Right atrium auricular region (tissue), 2 donors: ENCODE measurements at regions not wholly inside any gene's neighbourhood (a gene's known extent, or its start where the extent isn't known, plus 50 kb on each side); places are given as distances from the start of the nearest gene placed in this dataset.

Experiments
- DNase-seq: peaks from one replicate; pipeline ENCODE4 v3.0.0-alpha.2; 2019; ENCODE audit warnings: low spot score
- H3K27ac ChIP-seq, 2 donors: fragments of 200-600 bp; sonication (generic); 1 replicate in 1 of 2; 2 replicates in 1 of 2; pipeline ENCODE4 v1.5.1; 2016 to 2019
- H3K27me3 ChIP-seq, 2 donors: fragments of 200-600 bp; sonication (generic); one replicate each; pipeline versions ENCODE4 v1.5.1 to v1.6.0; 2017 to 2019
- H3K36me3 ChIP-seq: fragments of 200-600 bp; sonication (generic); one replicate; pipeline ENCODE4 v1.5.1; 2016
- H3K4me1 ChIP-seq, 2 donors: fragments of 200-600 bp; sonication (generic); one replicate each; pipeline versions ENCODE4 v1.5.1 to v1.6.0; 2017 to 2019
- H3K4me3 ChIP-seq, 2 donors: fragments of 200-600 bp; sonication (generic); 1 replicate in 1 of 2; 2 replicates in 1 of 2; pipeline ENCODE4 v1.5.1; 2017 to 2019; ENCODE audit warnings: mild to moderate bottlenecking in 1 of 2, moderate library complexity in 1 of 2
- H3K9me3 ChIP-seq, 2 donors: fragments of 200-600 bp; sonication (generic); one replicate each; pipeline ENCODE4 v1.5.1; 2019
- CTCF ChIP-seq, 2 donors: fragments of 200-600 bp; sonication (generic); IDR thresholded peaks; one replicate each; pipeline ENCODE4 v1.5.1; 2019; ENCODE audit warnings: antibody characterized with exemption in 2 of 2

GRCh38 chr15:70438776-70439175 lies 324.6 kb downstream of the UACA start:
- H3K4me1 ChIP-seq: peaks cover 0 to 23% of the 10 kb centered on the region in 2 donors
- H3K27ac ChIP-seq: no peak overlapping the region
- H3K36me3 ChIP-seq: no peaks in the 10 kb centered on the region
- no peak for TF ChIP-seq CTCF (IDR thresholded peaks at IDR 0.05)
- no peak overlapping the region for H3K4me3 ChIP-seq
- no peak for DNase-seq
- H3K27me3 ChIP-seq: no peaks in the 10 kb centered on the region
- no peaks in the 10 kb centered on the region for H3K9me3 ChIP-seq

- TF ChIP-seq CTCF (IDR thresholded peaks at IDR 0.05): no peak
- peaks cover 0 to 25% of the 10 kb centered on the region in 2 donors for H3K4me1 ChIP-seq
- H3K36me3 ChIP-seq: no peaks in the 10 kb centered on the region
- no peaks in the 10 kb centered on the region for H3K27me3 ChIP-seq
- H3K4me3 ChIP-seq: no peak overlapping the region
- no peak for DNase-seq
- H3K27ac ChIP-seq: no peak overlapping the region
- no peaks in the 10 kb centered on the region for H3K9me3 ChIP-seq
Observed at GRCh38 chr15:70437882-70438451, 325.4 kb downstream of the UACA start.

DNA sequence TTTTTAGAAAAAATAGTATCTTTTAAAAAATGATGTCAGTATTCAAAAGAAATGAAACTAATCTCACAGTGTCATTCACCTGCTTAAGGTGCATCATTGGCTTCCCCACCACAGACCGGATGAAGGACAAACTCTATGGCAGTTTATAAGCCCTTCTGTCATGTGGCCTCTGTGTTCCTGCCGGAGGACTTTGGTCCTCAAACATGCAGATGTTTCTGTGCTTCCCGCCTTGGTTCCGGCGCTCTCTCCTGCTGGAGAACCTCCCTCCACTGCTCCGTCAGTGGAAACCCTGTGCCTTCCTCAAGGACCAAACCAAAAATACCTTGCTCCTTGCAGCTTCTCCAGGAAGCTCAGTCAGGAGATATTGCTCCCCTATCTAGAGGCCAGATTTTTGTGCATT lies 326.3 kb downstream of the UACA start:
- TF ChIP-seq CTCF (IDR thresholded peaks at IDR 0.05): no peak
- no peak overlapping the region for H3K4me3 ChIP-seq
- no peak overlapping the region for H3K27ac ChIP-seq
- peaks cover 0 to 25% of the 10 kb centered on the region in 2 donors for H3K4me1 ChIP-seq
- no peaks in the 10 kb centered on the region for H3K9me3 ChIP-seq
- H3K27me3 ChIP-seq: no peaks in the 10 kb centered on the region
- DNase-seq: no peak
- H3K36me3 ChIP-seq: no peaks in the 10 kb centered on the region

DNA sequence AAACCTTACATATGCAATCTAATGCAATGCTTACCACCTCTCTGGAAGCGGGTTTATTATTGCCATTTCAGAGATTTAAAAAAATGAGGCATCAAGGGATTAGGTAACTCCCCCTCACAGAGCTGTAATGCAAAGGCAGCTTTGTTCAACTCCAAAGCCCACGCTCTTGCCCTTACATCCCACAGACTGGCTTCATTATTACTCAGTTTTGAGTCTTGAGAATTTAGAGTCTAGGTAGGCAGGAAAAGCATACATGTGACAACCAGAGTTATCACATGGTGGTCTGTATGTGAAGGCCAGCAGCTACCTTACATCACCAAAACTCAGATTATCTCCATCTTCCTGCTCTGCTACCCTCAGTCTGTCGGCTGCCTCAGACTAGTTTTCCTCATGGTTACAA lies 326.9 kb downstream of the UACA start:
- no peak overlapping the region for H3K4me3 ChIP-seq
- DNase-seq: no peak

GRCh38 chr15:70435872-70436271 lies 327.5 kb downstream of the UACA start:
- Histone ChIP-seq H3K36me3 (no peaks in the 10 kb centered on the region), H3K9me3 (no peaks in the 10 kb centered on the region), H3K4me1 (peaks cover 0 to 25% of the 10 kb centered on the region in 2 donors), H3K4me3 (no peak overlapping the region), H3K27ac (no peak overlapping the region), H3K27me3 (no peaks in the 10 kb centered on the region)
- no peak for DNase-seq
- no peak for TF ChIP-seq CTCF (IDR thresholded peaks at IDR 0.05)

More for the DNA sequence above, 326.9 kb downstream of the UACA start:
- Histone ChIP-seq H3K9me3 (no peaks in the 10 kb centered on the region), H3K36me3 (no peaks in the 10 kb centered on the region), H3K4me1 (peaks cover 0 to 25% of the 10 kb centered on the region in 2 donors), H3K27ac (no peak overlapping the region), H3K27me3 (no peaks in the 10 kb centered on the region)
- TF ChIP-seq CTCF (IDR thresholded peaks at IDR 0.05): no peak

- Histone ChIP-seq H3K9me3 (no peaks in the 10 kb centered on the region), H3K27me3 (no peaks in the 10 kb centered on the region), H3K4me3 (no peak overlapping the region), H3K36me3 (no peaks in the 10 kb centered on the region), H3K27ac (no peak overlapping the region), H3K4me1 (peaks cover 0 to 25% of the 10 kb centered on the region in 2 donors)
- no peak for DNase-seq
- TF ChIP-seq CTCF (IDR thresholded peaks at IDR 0.05): no peak
Observed at GRCh38 chr15:70435369-70435768, 328.0 kb downstream of the UACA start.
